Astrocyte of the cerebellum (primary cell): ENCODE measurements at regions not wholly inside any gene's neighbourhood (a gene's known extent, or its start where the extent isn't known, plus 50 kb on each side); places are given as distances from the start of the nearest gene placed in this dataset.

Experiments
- DNase-seq: peaks from one replicate; pipeline ENCODE4 v3.0.0-alpha.2; 2011; ENCODE audit warnings: low read depth
- H3K4me3 ChIP-seq: 2 replicates; pipeline ENCODE4 v1.5.1; 2011; ENCODE audit warnings: mild to moderate bottlenecking, low read depth, low read length, moderate library complexity
- CTCF ChIP-seq: IDR thresholded peaks from 2 replicates; pipeline ENCODE4 v1.5.1; 2012; ENCODE audit warnings: low read length, low read depth, moderate library complexity, mild to moderate bottlenecking; ENCODE audit errors: missing control alignments
- in situ Hi-C: cut with HindIII; loops from 2 replicates; pipeline ENCODE4 v1.10.0; 2017; ENCODE audit warnings: low sequenced_read_pairs

- H3K4me3 ChIP-seq: no peak overlapping the region
- no peak for TF ChIP-seq CTCF
- in situ Hi-C loops: loop anchor here (25.0 kb wide), 1 partner anchor 343 kb away; no protein-coding TSS in a partner anchor
- no peak for DNase-seq
Observed at GRCh38 chr1:30819244-30819571, 61.6 kb upstream of the LAPTM5 start.

GRCh38 chr1:30818568-30819243 lies 61.1 kb upstream of the LAPTM5 start:
- no peak overlapping the region for H3K4me3 ChIP-seq
- in situ Hi-C loops: loop anchor here (25.0 kb wide), 1 partner anchor 344 kb away; no protein-coding TSS in a partner anchor
- TF ChIP-seq CTCF: no peak
- DNase-seq: no peak

GRCh38 chr1:30817548-30817947 lies 60.0 kb upstream of the LAPTM5 start:
- DNase-seq: no peak
- in situ Hi-C loops: loop anchor here (25.0 kb wide), 1 partner anchor 345 kb away; no protein-coding TSS in a partner anchor
- H3K4me3 ChIP-seq: no peak overlapping the region
- no peak for TF ChIP-seq CTCF

- TF ChIP-seq CTCF: no peak
- H3K4me3 ChIP-seq: no peak overlapping the region
- DNase-seq: no peak
- in situ Hi-C loops: loop anchor here (25.0 kb wide), 1 partner anchor 345 kb away; no protein-coding TSS in a partner anchor
Observed at GRCh38 chr1:30817077-30817438, 59.5 kb upstream of the LAPTM5 start.

- no peak overlapping the region for H3K4me3 ChIP-seq
- TF ChIP-seq CTCF: no peak
- DNase-seq: peak; percentile 49
- in situ Hi-C loops: loop anchor here (25.0 kb wide), 1 partner anchor 346 kb away; no protein-coding TSS in a partner anchor
Observed at GRCh38 chr1:30816211-30817076, 58.9 kb upstream of the LAPTM5 start.

- no peak for TF ChIP-seq CTCF
- DNase-seq: no peak
- in situ Hi-C loops: loop anchor here (25.0 kb wide), 1 partner anchor 347 kb away; no protein-coding TSS in a partner anchor
- H3K4me3 ChIP-seq: no peak overlapping the region
Observed at GRCh38 chr1:30815556-30815955, 58.0 kb upstream of the LAPTM5 start.
